ENCODE measurements at regions not wholly inside any gene's neighbourhood (a gene's known extent, or its start where the extent isn't known, plus 50 kb on each side); places are given as distances from the start of the nearest gene placed in this dataset.

DNA sequence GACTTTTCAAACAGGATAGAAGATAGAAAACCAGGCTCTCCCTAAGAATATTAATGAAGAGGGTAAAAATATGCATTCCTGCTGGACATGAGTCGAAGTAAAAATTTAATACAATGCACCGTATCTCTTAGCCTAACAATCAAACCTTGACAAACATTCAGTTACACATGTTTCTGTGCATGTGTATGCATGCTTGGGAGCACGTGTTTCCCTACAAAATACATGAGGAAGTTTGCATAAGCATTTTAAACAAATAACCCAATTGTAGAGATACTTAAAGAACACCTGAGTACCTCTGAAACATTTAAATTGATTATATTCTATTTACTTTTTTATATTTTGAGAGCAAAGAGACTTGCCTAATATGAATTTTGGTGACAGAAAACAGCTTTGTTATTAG, 1763.7 kb upstream of the SEL1L start:
- TF ChIP-seq, protein P1, sequence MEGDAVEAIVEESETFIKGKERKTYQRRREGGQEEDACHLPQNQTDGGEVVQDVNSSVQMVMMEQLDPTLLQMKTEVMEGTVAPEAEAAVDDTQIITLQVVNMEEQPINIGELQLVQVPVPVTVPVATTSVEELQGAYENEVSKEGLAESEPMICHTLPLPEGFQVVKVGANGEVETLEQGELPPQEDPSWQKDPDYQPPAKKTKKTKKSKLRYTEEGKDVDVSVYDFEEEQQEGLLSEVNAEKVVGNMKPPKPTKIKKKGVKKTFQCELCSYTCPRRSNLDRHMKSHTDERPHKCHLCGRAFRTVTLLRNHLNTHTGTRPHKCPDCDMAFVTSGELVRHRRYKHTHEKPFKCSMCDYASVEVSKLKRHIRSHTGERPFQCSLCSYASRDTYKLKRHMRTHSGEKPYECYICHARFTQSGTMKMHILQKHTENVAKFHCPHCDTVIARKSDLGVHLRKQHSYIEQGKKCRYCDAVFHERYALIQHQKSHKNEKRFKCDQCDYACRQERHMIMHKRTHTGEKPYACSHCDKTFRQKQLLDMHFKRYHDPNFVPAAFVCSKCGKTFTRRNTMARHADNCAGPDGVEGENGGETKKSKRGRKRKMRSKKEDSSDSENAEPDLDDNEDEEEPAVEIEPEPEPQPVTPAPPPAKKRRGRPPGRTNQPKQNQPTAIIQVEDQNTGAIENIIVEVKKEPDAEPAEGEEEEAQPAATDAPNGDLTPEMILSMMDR (IDR thresholded peaks at IDR 0.05) = no peak
- no peak for TF ChIP-seq POLR2A (IDR thresholded peaks at IDR 0.05)
- TF ChIP-seq POLR2AphosphoS5 (IDR thresholded peaks at IDR 0.05) = no peak
- no peak for TF ChIP-seq EP300 (IDR thresholded peaks at IDR 0.05)

Data from upper lobe of left lung (tissue), 4 donors.